Parathyroid adenoma (tissue), 2 donors: ENCODE measurements at regions not wholly inside any gene's neighbourhood (a gene's known extent, or its start where the extent isn't known, plus 50 kb on each side); places are given as distances from the start of the nearest gene placed in this dataset.
"Not testable (repeated sequence)": the region's sequence is repeated elsewhere in the genome, so short reads cannot be mapped to it uniquely, and the experiment has no call there.

Source experiments
- H2AFZ ChIP-seq: fragments of 300-600 bp; sonication (generic); one replicate; pipeline ENCODE4 v1.7.0; 2017; ENCODE audit warnings: antibody characterized with exemption, mild to moderate bottlenecking
- H3K27ac ChIP-seq: fragments of 300-600 bp; sonication (generic); one replicate; pipeline ENCODE4 v1.7.0; 2017
- H3K27me3 ChIP-seq: fragments of 300-600 bp; sonication (generic); one replicate; pipeline ENCODE4 v1.7.0; 2017; ENCODE audit warnings: low read length; ENCODE audit not compliant: control insufficient read depth, insufficient read depth
- H3K36me3 ChIP-seq: fragments of 300-600 bp; sonication (generic); one replicate; pipeline ENCODE4 v1.7.0; 2017; ENCODE audit warnings: low read length; ENCODE audit not compliant: control insufficient read depth, insufficient read depth
- H3K4me1 ChIP-seq: fragments of 300-600 bp; sonication (generic); one replicate; pipeline ENCODE4 v1.7.0; 2017; ENCODE audit warnings: control low read depth
- H3K4me2 ChIP-seq: fragments of 300-600 bp; sonication (generic); one replicate; pipeline ENCODE4 v1.7.0; 2017; ENCODE audit warnings: low read length
- H3K4me3 ChIP-seq: fragments of 300-600 bp; sonication (generic); one replicate; pipeline ENCODE4 v1.7.0; 2017; ENCODE audit warnings: low read depth, low read length
- H3K79me2 ChIP-seq: fragments of 300-600 bp; sonication (generic); one replicate; pipeline ENCODE4 v1.7.0; 2017; ENCODE audit warnings: control low read depth
- H3K9ac ChIP-seq: fragments of 300-600 bp; sonication (generic); one replicate; pipeline ENCODE4 v1.7.0; 2017; ENCODE audit warnings: mild to moderate bottlenecking
- H3K9me3 ChIP-seq: fragments of 300-600 bp; sonication (generic); one replicate; pipeline ENCODE4 v1.7.0; 2017; ENCODE audit warnings: low read length; ENCODE audit not compliant: control insufficient read depth
- TF ChIP-seq, protein P1 (sequence below): fragments of 300-600 bp; sonication (generic); IDR thresholded peaks from one replicate; pipeline ENCODE4 v1.7.0; 2017; ENCODE audit warnings: antibody characterized with exemption, mild to moderate bottlenecking
- donor health status: primary hyperparathyroidism.

DNA sequence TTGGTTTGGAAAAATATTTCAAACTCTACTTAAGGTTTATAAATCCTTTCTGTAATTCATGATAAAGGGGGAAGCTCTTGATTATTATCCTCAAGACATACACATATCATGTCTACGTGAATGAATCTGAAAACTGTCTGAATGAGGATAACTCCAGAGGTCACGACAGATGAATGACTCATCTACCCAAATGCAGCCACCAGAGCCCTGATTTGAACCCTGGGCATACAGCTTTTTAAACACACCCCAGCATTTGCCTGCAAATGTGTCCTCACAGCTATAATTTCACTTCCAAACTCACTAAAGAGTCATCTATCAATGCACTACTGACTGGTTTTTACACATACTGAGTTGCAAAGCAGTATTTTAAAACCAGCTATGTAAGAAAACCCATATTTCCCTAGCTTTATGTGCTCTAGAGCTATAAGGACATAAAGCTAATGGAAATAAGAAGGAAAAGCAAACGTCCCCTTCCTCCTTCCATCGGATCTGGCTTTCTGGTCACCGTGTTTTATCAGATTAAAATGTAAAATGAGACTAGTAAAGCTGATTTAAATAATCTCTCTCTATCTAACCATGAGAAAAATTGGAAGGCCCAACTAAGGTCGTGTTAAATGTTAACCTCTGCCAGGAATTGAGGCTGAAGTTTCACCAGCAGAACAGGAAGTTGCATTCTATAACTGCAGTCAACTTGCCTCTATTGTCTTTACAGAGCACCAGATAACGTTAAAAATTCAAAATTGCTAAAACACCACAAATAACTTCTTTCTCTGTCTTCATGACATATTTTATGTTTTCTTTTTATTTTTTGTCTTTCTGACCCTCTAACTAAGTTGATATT is 63.1 kb upstream of the SPP1 start:
- H2AFZ ChIP-seq: peak overlapping the region; percentile 33
- TF ChIP-seq, protein P1, sequence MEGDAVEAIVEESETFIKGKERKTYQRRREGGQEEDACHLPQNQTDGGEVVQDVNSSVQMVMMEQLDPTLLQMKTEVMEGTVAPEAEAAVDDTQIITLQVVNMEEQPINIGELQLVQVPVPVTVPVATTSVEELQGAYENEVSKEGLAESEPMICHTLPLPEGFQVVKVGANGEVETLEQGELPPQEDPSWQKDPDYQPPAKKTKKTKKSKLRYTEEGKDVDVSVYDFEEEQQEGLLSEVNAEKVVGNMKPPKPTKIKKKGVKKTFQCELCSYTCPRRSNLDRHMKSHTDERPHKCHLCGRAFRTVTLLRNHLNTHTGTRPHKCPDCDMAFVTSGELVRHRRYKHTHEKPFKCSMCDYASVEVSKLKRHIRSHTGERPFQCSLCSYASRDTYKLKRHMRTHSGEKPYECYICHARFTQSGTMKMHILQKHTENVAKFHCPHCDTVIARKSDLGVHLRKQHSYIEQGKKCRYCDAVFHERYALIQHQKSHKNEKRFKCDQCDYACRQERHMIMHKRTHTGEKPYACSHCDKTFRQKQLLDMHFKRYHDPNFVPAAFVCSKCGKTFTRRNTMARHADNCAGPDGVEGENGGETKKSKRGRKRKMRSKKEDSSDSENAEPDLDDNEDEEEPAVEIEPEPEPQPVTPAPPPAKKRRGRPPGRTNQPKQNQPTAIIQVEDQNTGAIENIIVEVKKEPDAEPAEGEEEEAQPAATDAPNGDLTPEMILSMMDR: no peak
- no peaks in the 10 kb centered on the region for H3K36me3 ChIP-seq
- peak overlapping the region; percentile 4 for H3K4me2 ChIP-seq
- H3K27me3 ChIP-seq: no peaks in the 10 kb centered on the region
- no peak overlapping the region for H3K9ac ChIP-seq
- no peak overlapping the region for H3K4me3 ChIP-seq
- H3K9me3 ChIP-seq: no peaks in the 10 kb centered on the region
- H3K79me2 ChIP-seq: no peaks in the 10 kb centered on the region
- H3K4me1 ChIP-seq: peaks cover 6% of the 10 kb centered on the region
- no peak overlapping the region for H3K27ac ChIP-seq

DNA sequence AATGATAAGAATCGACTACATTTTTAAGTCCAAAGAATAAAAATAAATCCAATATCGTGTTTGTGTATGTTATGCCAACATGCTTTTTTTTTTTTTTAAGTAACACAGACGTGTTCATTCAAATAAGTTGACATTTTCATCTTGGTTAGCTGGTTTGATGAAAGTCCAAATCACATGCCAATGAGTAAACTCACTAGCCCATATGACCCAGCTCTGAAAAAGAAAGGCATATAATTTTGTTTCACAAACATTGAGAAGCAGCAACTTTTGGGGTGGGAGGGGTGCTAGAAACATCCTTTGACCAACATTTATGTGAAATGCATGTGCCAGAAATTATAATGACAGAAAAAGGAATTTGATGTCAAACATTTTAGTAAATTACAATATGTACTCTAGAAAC is 61.6 kb upstream of the SPP1 start:
- no peaks in the 10 kb centered on the region for H3K27me3 ChIP-seq
- no peaks in the 10 kb centered on the region for H3K36me3 ChIP-seq
- H3K4me1 ChIP-seq: peaks cover 6% of the 10 kb centered on the region
- H3K9ac ChIP-seq: no peak overlapping the region
- H3K27ac ChIP-seq: no peak overlapping the region
- no peak overlapping the region for H2AFZ ChIP-seq
- H3K9me3 ChIP-seq: no peaks in the 10 kb centered on the region
- H3K79me2 ChIP-seq: no peaks in the 10 kb centered on the region
- TF ChIP-seq, protein P1: no peak
- no peak overlapping the region for H3K4me2 ChIP-seq
- H3K4me3 ChIP-seq: no peak overlapping the region

DNA sequence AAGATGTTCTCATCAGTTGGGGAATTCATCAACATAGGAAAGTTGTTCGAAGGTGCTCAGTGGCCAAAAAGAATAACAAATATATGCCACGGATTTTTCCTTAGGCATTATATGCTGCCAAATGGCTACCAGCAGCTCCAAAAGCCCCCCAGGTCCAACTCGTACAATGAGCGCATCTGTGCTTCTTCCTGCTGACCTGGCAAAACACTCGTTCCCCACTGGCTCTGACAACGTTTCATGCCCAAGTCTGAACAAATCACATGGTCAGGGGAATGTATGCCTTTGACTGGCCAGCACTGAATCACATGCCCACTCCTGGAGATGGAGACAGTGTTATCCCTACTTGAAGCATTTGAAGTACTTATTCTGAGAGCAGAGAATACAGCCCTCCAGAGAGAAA is 59.9 kb upstream of the SPP1 start:
- Histone ChIP-seq H3K4me2 (no peak overlapping the region), H3K79me2 (no peaks in the 10 kb centered on the region), H3K9ac (no peak overlapping the region), H2AFZ (no peak overlapping the region), H3K4me3 (no peak overlapping the region), H3K36me3 (no peaks in the 10 kb centered on the region), H3K27me3 (no peaks in the 10 kb centered on the region), H3K27ac (no peak overlapping the region), H3K9me3 (no peaks in the 10 kb centered on the region), H3K4me1 (peaks cover 6% of the 10 kb centered on the region)
- TF ChIP-seq, protein P1: no peak

GRCh38 chr4:87916626-87917025 is 58.9 kb upstream of the SPP1 start:
- H3K9ac ChIP-seq: no peak overlapping the region
- H3K9me3 ChIP-seq: no peaks in the 10 kb centered on the region
- TF ChIP-seq, protein P1: no peak
- no peak overlapping the region for H3K4me2 ChIP-seq
- H3K79me2 ChIP-seq: no peaks in the 10 kb centered on the region
- H3K4me1 ChIP-seq: peaks cover 6% of the 10 kb centered on the region
- no peak overlapping the region for H3K4me3 ChIP-seq
- H3K27ac ChIP-seq: no peak overlapping the region
- H3K27me3 ChIP-seq: no peaks in the 10 kb centered on the region
- H3K36me3 ChIP-seq: no peaks in the 10 kb centered on the region
- H2AFZ ChIP-seq: no peak overlapping the region

DNA sequence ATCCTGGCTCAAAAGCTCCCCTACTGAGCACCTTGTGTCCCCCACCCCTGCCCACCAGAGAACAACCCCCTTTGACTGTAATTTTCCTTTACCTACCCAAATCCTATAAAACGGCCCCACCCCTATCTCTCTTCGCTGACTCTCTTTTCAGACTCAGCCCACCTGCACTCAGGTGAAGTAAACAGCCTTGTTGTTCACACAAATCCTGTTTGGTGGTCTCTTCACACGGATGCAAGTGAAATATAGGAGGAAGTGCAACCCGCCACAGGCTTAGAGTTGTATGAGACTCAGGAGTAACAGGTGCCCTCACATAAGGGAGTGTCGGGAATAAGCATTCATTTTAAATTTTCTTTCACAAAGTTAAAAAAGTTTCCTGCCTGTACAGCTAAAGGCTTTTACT is 57.6 kb upstream of the SPP1 start:
- H3K4me3 ChIP-seq, H3K79me2 ChIP-seq, H3K27me3 ChIP-seq, H3K9me3 ChIP-seq, H3K9ac ChIP-seq, H2AFZ ChIP-seq, H3K27ac ChIP-seq, H3K36me3 ChIP-seq, H3K4me1 ChIP-seq, H3K4me2 ChIP-seq: not testable (repeated sequence)
